OCI-LY1 (cell line): ENCODE measurements at regions not wholly inside any gene's neighbourhood (a gene's known extent, or its start where the extent isn't known, plus 50 kb on each side); places are given as distances from the start of the nearest gene placed in this dataset.

Experiments
- H2AFZ ChIP-seq: fragments of 200-600 bp; sonication (generic), shearing (Covaris generic); 2 replicates; pipeline ENCODE4 v1.6.0; 2014; ENCODE audit warnings: antibody characterized with exemption, mild to moderate bottlenecking, low read length
- H3F3A ChIP-seq: fragments of 200-600 bp; sonication (generic), shearing (Covaris generic); 2 replicates; pipeline ENCODE4 v1.6.0; 2014; ENCODE audit warnings: mild to moderate bottlenecking, antibody characterized with exemption, low read length, moderate library complexity; ENCODE audit not compliant: insufficient read depth
- H3K27ac ChIP-seq: fragments of 200-600 bp; sonication (generic); 2 replicates; pipeline ENCODE4 v1.5.1; 2014; ENCODE audit warnings: low read length, mixed run types, mild to moderate bottlenecking, low read depth; ENCODE audit not compliant: poor library complexity, severe bottlenecking
- H3K27me3 ChIP-seq: fragments of 200-600 bp; sonication (generic); 2 replicates; pipeline ENCODE4 v1.6.0; 2014; ENCODE audit warnings: antibody characterized with exemption, mild to moderate bottlenecking, low read length, moderate library complexity; ENCODE audit not compliant: insufficient read depth
- H3K36me3 ChIP-seq: fragments of 200-600 bp; sonication (generic); 2 replicates; pipeline ENCODE4 v1.6.1; 2014; ENCODE audit warnings: mild to moderate bottlenecking, antibody characterized with exemption, low read length, moderate library complexity, mixed read lengths; ENCODE audit not compliant: insufficient read depth
- H3K4me1 ChIP-seq: fragments of 200-600 bp; sonication (generic); 2 replicates; pipeline ENCODE4 v1.5.1; 2014; ENCODE audit warnings: mild to moderate bottlenecking, low read length, moderate library complexity; ENCODE audit not compliant: insufficient read depth, severe bottlenecking
- H3K4me2 ChIP-seq: fragments of 200-600 bp; sonication (generic), shearing (Covaris generic); 2 replicates; pipeline ENCODE4 v1.6.1; 2014; ENCODE audit warnings: low read length
- H3K4me3 ChIP-seq: fragments of 200-600 bp; sonication (generic); 2 replicates; pipeline ENCODE4 v1.5.1; 2014; ENCODE audit warnings: low read length, low read depth, mild to moderate bottlenecking, mixed read lengths; ENCODE audit not compliant: poor library complexity, severe bottlenecking
- H3K79me2 ChIP-seq: fragments of 200-600 bp; shearing (Covaris generic); 2 replicates; pipeline ENCODE4 v1.6.1; 2016; ENCODE audit warnings: mixed run types, low read length, mixed read lengths; ENCODE audit not compliant: insufficient read depth
- H3K9ac ChIP-seq: fragments of 200-600 bp; sonication (generic), shearing (Covaris generic); 2 replicates; pipeline ENCODE4 v1.6.1; 2014; ENCODE audit warnings: mild to moderate bottlenecking, low read length, mixed read lengths
- H3K9me2 ChIP-seq: fragments of 200-600 bp; sonication (generic), shearing (Covaris generic); 2 replicates; pipeline ENCODE4 v1.6.1; 2014; ENCODE audit warnings: low read depth, mild to moderate bottlenecking, low read length, mixed read lengths
- H3K9me3 ChIP-seq: fragments of 200-600 bp; shearing (Covaris generic); 2 replicates; pipeline ENCODE4 v1.6.1; 2014; ENCODE audit warnings: low read length, mixed read lengths
- H4K20me1 ChIP-seq: fragments of 200-600 bp; sonication (generic), shearing (Covaris generic); 2 replicates; pipeline ENCODE4 v1.6.0; 2016; ENCODE audit warnings: mild to moderate bottlenecking, low read length; ENCODE audit not compliant: insufficient read depth
- EZH2 ChIP-seq: fragments of 200-600 bp; sonication (generic), shearing (Covaris generic); IDR thresholded peaks from 2 replicates; pipeline ENCODE4 v1.8.0; 2017; ENCODE audit warnings: borderline replicate concordance, mixed run types, mild to moderate bottlenecking, antibody characterized with exemption, low read length, moderate library complexity, mixed read lengths
- TF ChIP-seq, protein P1 (sequence below): fragments of 200-600 bp; sonication (generic), shearing (Covaris generic); IDR thresholded peaks from 2 replicates; pipeline ENCODE4 v1.5.1; 2017; ENCODE audit warnings: mild to moderate bottlenecking, antibody characterized with exemption, low read length, moderate library complexity, mixed read lengths

GRCh38 chr11:71101046-71101445 is 151.3 kb downstream of the SHANK2 start:
- Histone ChIP-seq H3K27ac (no peak overlapping the region), H3F3A (no peaks in the 10 kb centered on the region), H3K79me2 (no peaks in the 10 kb centered on the region), H4K20me1 (no peaks in the 10 kb centered on the region), H3K9me3 (no peaks in the 10 kb centered on the region), H3K4me3 (no peak overlapping the region), H3K36me3 (no peaks in the 10 kb centered on the region), H2AFZ (no peak overlapping the region), H3K27me3 (peaks cover 3% of the 10 kb centered on the region; the same call in 1 of the 2 replicates), H3K4me1 (no peaks in the 10 kb centered on the region), H3K4me2 (no peak overlapping the region), H3K9me2 (no peaks in the 10 kb centered on the region), H3K9ac (no peak overlapping the region)
- no peak for TF ChIP-seq EZH2
- TF ChIP-seq, protein P1, sequence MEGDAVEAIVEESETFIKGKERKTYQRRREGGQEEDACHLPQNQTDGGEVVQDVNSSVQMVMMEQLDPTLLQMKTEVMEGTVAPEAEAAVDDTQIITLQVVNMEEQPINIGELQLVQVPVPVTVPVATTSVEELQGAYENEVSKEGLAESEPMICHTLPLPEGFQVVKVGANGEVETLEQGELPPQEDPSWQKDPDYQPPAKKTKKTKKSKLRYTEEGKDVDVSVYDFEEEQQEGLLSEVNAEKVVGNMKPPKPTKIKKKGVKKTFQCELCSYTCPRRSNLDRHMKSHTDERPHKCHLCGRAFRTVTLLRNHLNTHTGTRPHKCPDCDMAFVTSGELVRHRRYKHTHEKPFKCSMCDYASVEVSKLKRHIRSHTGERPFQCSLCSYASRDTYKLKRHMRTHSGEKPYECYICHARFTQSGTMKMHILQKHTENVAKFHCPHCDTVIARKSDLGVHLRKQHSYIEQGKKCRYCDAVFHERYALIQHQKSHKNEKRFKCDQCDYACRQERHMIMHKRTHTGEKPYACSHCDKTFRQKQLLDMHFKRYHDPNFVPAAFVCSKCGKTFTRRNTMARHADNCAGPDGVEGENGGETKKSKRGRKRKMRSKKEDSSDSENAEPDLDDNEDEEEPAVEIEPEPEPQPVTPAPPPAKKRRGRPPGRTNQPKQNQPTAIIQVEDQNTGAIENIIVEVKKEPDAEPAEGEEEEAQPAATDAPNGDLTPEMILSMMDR = no peak

- Histone ChIP-seq H3F3A (no peaks in the 10 kb centered on the region), H3K9me3 (no peaks in the 10 kb centered on the region), H3K9ac (no peak overlapping the region), H3K79me2 (no peaks in the 10 kb centered on the region), H3K4me2 (no peak overlapping the region), H3K27me3 (peaks cover 3% of the 10 kb centered on the region; the same call in 1 of the 2 replicates), H3K36me3 (no peaks in the 10 kb centered on the region), H3K9me2 (no peaks in the 10 kb centered on the region), H2AFZ (no peak overlapping the region), H4K20me1 (no peaks in the 10 kb centered on the region), H3K4me1 (no peaks in the 10 kb centered on the region), H3K27ac (no peak overlapping the region), H3K4me3 (no peak overlapping the region)
- no peak for TF ChIP-seq EZH2
- TF ChIP-seq, protein P1 = no peak
These were observed 153.6 kb downstream of the SHANK2 start for GRCh38 chr11:71098776-71099175.

GRCh38 chr11:71097506-71098240 is 154.7 kb downstream of the SHANK2 start:
- Histone ChIP-seq H3K4me3 (no peak overlapping the region), H3K9me2 (no peaks in the 10 kb centered on the region), H3K27ac (no peak overlapping the region), H3K9me3 (no peaks in the 10 kb centered on the region), H4K20me1 (no peaks in the 10 kb centered on the region), H3K36me3 (no peaks in the 10 kb centered on the region), H2AFZ (no peak overlapping the region), H3K4me1 (no peaks in the 10 kb centered on the region), H3K79me2 (no peaks in the 10 kb centered on the region), H3F3A (no peaks in the 10 kb centered on the region), H3K27me3 (peaks cover 3% of the 10 kb centered on the region; the same call in 1 of the 2 replicates), H3K9ac (no peak overlapping the region), H3K4me2 (no peak overlapping the region)
- TF ChIP-seq, protein P1 = no peak
- no peak for TF ChIP-seq EZH2
